OCI-LY1 (cell line): ENCODE measurements at regions not wholly inside any gene's neighbourhood (a gene's known extent, or its start where the extent isn't known, plus 50 kb on each side); places are given as distances from the start of the nearest gene placed in this dataset.

Experiments
- H2AFZ ChIP-seq: fragments of 200-600 bp; sonication (generic), shearing (Covaris generic); 2 replicates; pipeline ENCODE4 v1.6.0; 2014; ENCODE audit warnings: antibody characterized with exemption, mild to moderate bottlenecking, low read length
- H3F3A ChIP-seq: fragments of 200-600 bp; sonication (generic), shearing (Covaris generic); 2 replicates; pipeline ENCODE4 v1.6.0; 2014; ENCODE audit warnings: mild to moderate bottlenecking, antibody characterized with exemption, low read length, moderate library complexity; ENCODE audit not compliant: insufficient read depth
- H3K27ac ChIP-seq: fragments of 200-600 bp; sonication (generic); 2 replicates; pipeline ENCODE4 v1.5.1; 2014; ENCODE audit warnings: low read length, mixed run types, mild to moderate bottlenecking, low read depth; ENCODE audit not compliant: poor library complexity, severe bottlenecking
- H3K27me3 ChIP-seq: fragments of 200-600 bp; sonication (generic); 2 replicates; pipeline ENCODE4 v1.6.0; 2014; ENCODE audit warnings: antibody characterized with exemption, mild to moderate bottlenecking, low read length, moderate library complexity; ENCODE audit not compliant: insufficient read depth
- H3K36me3 ChIP-seq: fragments of 200-600 bp; sonication (generic); 2 replicates; pipeline ENCODE4 v1.6.1; 2014; ENCODE audit warnings: mild to moderate bottlenecking, antibody characterized with exemption, low read length, moderate library complexity, mixed read lengths; ENCODE audit not compliant: insufficient read depth
- H3K4me1 ChIP-seq: fragments of 200-600 bp; sonication (generic); 2 replicates; pipeline ENCODE4 v1.5.1; 2014; ENCODE audit warnings: mild to moderate bottlenecking, low read length, moderate library complexity; ENCODE audit not compliant: insufficient read depth, severe bottlenecking
- H3K4me2 ChIP-seq: fragments of 200-600 bp; sonication (generic), shearing (Covaris generic); 2 replicates; pipeline ENCODE4 v1.6.1; 2014; ENCODE audit warnings: low read length
- H3K4me3 ChIP-seq: fragments of 200-600 bp; sonication (generic); 2 replicates; pipeline ENCODE4 v1.5.1; 2014; ENCODE audit warnings: low read length, low read depth, mild to moderate bottlenecking, mixed read lengths; ENCODE audit not compliant: poor library complexity, severe bottlenecking
- H3K79me2 ChIP-seq: fragments of 200-600 bp; shearing (Covaris generic); 2 replicates; pipeline ENCODE4 v1.6.1; 2016; ENCODE audit warnings: mixed run types, low read length, mixed read lengths; ENCODE audit not compliant: insufficient read depth
- H3K9ac ChIP-seq: fragments of 200-600 bp; sonication (generic), shearing (Covaris generic); 2 replicates; pipeline ENCODE4 v1.6.1; 2014; ENCODE audit warnings: mild to moderate bottlenecking, low read length, mixed read lengths
- H3K9me2 ChIP-seq: fragments of 200-600 bp; sonication (generic), shearing (Covaris generic); 2 replicates; pipeline ENCODE4 v1.6.1; 2014; ENCODE audit warnings: low read depth, mild to moderate bottlenecking, low read length, mixed read lengths
- H3K9me3 ChIP-seq: fragments of 200-600 bp; shearing (Covaris generic); 2 replicates; pipeline ENCODE4 v1.6.1; 2014; ENCODE audit warnings: low read length, mixed read lengths
- H4K20me1 ChIP-seq: fragments of 200-600 bp; sonication (generic), shearing (Covaris generic); 2 replicates; pipeline ENCODE4 v1.6.0; 2016; ENCODE audit warnings: mild to moderate bottlenecking, low read length; ENCODE audit not compliant: insufficient read depth
- CTCF ChIP-seq: fragments of 200-600 bp; sonication (generic), shearing (Covaris generic); IDR thresholded peaks from 2 replicates; pipeline ENCODE4 v1.5.1; 2017; ENCODE audit warnings: mild to moderate bottlenecking, antibody characterized with exemption, low read length, moderate library complexity, mixed read lengths
- EZH2 ChIP-seq: fragments of 200-600 bp; sonication (generic), shearing (Covaris generic); IDR thresholded peaks from 2 replicates; pipeline ENCODE4 v1.8.0; 2017; ENCODE audit warnings: borderline replicate concordance, mixed run types, mild to moderate bottlenecking, antibody characterized with exemption, low read length, moderate library complexity, mixed read lengths

GRCh38 chr11:33577204-33577603 lies 123.4 kb downstream of the C11orf91 start:
- Histone ChIP-seq H3K9ac (no peak overlapping the region), H3K9me3 (no peaks in the 10 kb centered on the region), H3K27me3 (no peaks in the 10 kb centered on the region), H3K4me1 (no peaks in the 10 kb centered on the region), H3K4me3 (no peak overlapping the region), H3K4me2 (no peak overlapping the region), H3K79me2 (no peaks in the 10 kb centered on the region), H3K27ac (no peak overlapping the region), H3K9me2 (no peaks in the 10 kb centered on the region), H3K36me3 (no peaks in the 10 kb centered on the region), H3F3A (no peaks in the 10 kb centered on the region), H2AFZ (no peak overlapping the region), H4K20me1 (no peaks in the 10 kb centered on the region)
- no peak for TF ChIP-seq EZH2
- no peak for TF ChIP-seq CTCF

GRCh38 chr11:33575311-33575710 lies 125.3 kb downstream of the C11orf91 start:
- TF ChIP-seq CTCF (no peak), EZH2 (no peak)
- Histone ChIP-seq H3K27ac (no peak overlapping the region), H3K79me2 (no peaks in the 10 kb centered on the region), H3K9ac (no peak overlapping the region), H3F3A (no peaks in the 10 kb centered on the region), H4K20me1 (no peaks in the 10 kb centered on the region), H3K27me3 (no peaks in the 10 kb centered on the region), H2AFZ (no peak overlapping the region), H3K36me3 (no peaks in the 10 kb centered on the region), H3K9me3 (no peaks in the 10 kb centered on the region), H3K4me1 (no peaks in the 10 kb centered on the region), H3K9me2 (no peaks in the 10 kb centered on the region), H3K4me2 (no peak overlapping the region), H3K4me3 (no peak overlapping the region)

DNA sequence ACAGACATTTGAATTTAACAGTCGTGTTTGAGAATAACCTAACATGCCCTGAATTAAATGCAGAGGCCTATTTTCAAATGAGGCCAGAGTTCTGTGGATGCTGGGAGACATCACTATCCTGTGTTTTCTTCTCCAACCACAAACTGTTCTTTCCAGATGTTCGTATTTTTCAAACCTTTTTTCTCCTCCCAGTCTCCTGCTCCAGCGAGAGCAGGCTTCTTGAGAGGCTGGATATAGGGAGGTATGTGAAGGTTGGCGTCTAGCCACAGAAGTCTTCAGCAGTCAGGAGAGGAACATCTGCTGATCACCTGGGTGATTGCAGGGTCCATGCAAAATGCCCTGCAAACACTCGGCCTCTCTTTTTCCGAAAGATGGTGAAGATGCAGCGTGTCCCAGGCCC lies 126.3 kb downstream of the C11orf91 start:
- Histone ChIP-seq H3K79me2 (no peaks in the 10 kb centered on the region), H3K9me3 (no peaks in the 10 kb centered on the region), H4K20me1 (no peaks in the 10 kb centered on the region), H3K9me2 (no peaks in the 10 kb centered on the region), H3K4me1 (no peaks in the 10 kb centered on the region), H3K36me3 (no peaks in the 10 kb centered on the region), H3F3A (no peaks in the 10 kb centered on the region), H3K4me2 (no peak overlapping the region), H3K27me3 (no peaks in the 10 kb centered on the region), H3K27ac (no peak overlapping the region), H2AFZ (no peak overlapping the region), H3K9ac (no peak overlapping the region), H3K4me3 (no peak overlapping the region)
- TF ChIP-seq EZH2 (no peak), CTCF (no peak)
